ENCODE measurements at regions not wholly inside any gene's neighbourhood (a gene's known extent, or its start where the extent isn't known, plus 50 kb on each side); places are given as distances from the start of the nearest gene placed in this dataset.

DNA sequence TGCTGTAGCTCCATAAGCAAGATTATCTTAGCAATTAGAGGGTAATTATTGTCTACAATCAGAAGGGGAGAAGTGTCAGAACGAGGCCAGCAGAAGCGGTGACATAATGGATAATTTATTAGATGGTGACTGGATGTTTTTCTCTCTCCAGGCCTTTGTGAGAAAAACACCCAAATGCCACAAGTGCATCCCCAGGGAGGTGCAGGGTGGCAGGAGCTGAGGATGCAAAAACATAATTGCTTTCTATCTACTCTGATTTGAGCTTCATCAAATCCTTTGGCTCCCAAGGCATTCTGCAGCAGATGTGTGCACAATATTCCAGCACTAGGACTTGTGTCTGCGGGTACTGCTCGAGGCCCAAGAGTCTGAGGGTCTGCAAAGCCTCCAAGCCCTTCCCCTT, 220.1 kb upstream of the SERP2 start (continued):
- TF ChIP-seq, protein P1, sequence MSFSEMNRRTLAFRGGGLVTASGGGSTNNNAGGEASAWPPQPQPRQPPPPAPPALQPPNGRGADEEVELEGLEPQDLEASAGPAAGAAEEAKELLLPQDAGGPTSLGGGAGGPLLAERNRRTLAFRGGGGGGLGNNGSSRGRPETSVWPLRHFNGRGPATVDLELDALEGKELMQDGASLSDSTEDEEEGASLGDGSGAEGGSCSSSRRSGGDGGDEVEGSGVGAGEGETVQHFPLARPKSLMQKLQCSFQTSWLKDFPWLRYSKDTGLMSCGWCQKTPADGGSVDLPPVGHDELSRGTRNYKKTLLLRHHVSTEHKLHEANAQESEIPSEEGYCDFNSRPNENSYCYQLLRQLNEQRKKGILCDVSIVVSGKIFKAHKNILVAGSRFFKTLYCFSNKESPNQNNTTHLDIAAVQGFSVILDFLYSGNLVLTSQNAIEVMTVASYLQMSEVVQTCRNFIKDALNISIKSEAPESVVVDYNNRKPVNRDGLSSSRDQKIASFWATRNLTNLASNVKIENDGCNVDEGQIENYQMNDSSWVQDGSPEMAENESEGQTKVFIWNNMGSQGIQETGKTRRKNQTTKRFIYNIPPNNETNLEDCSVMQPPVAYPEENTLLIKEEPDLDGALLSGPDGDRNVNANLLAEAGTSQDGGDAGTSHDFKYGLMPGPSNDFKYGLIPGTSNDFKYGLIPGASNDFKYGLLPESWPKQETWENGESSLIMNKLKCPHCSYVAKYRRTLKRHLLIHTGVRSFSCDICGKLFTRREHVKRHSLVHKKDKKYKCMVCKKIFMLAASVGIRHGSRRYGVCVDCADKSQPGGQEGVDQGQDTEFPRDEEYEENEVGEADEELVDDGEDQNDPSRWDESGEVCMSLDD (tag by site-specific recombination; IDR thresholded peaks at IDR 0.05): no peak
- TF ChIP-seq, protein P2, sequence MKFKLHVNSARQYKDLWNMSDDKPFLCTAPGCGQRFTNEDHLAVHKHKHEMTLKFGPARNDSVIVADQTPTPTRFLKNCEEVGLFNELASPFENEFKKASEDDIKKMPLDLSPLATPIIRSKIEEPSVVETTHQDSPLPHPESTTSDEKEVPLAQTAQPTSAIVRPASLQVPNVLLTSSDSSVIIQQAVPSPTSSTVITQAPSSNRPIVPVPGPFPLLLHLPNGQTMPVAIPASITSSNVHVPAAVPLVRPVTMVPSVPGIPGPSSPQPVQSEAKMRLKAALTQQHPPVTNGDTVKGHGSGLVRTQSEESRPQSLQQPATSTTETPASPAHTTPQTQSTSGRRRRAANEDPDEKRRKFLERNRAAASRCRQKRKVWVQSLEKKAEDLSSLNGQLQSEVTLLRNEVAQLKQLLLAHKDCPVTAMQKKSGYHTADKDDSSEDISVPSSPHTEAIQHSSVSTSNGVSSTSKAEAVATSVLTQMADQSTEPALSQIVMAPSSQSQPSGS (tag by site-specific recombination; IDR thresholded peaks at IDR 0.05; ENCODE audit: low read depth): peak; percentile 47
- TF ChIP-seq ZNF768 (tag by site-specific recombination; IDR thresholded peaks at IDR 0.05) (no peak), ZNF654 (tag by site-specific recombination; IDR thresholded peaks at IDR 0.05; ENCODE audit: low read depth) (no peak), ZNF175 (tag by site-specific recombination; IDR thresholded peaks at IDR 0.05) (no peak), ZNF335 (tag by site-specific recombination; conservative IDR thresholded peaks at IDR 0.05) (no peak), RBAK (tag by site-specific recombination; IDR thresholded peaks at IDR 0.05) (no peak)

DNA sequence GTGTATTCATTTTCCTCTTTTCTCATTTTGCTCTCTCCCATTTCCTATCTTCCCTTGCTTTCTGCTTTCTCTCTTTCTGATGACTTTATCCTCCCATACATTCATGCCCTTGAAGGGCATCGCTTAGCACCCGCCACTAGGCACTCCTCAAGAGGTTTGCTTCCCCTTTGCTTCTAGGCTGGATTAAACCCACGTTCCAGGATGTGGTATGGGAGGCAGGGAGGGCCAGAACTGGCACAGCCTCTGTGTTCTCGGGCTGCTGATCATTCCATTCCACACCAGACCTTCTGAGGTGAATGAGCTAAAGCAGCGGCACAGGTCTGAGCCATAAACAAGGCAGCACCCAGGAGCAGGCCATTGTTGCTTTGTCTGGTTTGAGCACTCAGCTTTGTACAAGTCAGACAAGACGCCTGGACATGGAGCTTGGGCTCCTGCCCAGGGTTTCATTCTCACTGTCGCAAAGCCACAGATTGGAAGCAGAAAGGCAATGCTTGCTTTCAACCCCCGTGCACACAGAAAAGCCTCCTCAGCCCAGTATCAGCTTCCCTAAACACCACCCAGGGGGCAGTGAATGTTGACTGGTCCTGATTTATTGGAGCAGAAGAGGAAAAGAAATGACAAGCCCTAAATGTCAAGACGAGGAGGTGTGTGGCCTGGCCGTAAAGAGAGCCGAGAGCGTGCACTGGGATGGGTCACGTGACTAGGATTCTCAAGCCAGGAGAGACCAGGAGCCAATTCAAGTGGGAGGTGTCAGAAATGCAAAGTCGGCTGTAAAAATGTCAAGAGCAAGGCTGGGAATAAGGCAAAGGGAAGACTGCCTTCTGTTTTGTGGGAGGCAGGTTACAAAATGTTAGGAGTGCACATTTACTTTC, 218.0 kb upstream of the SERP2 start:
- H3K36me3 ChIP-seq (ENCODE audit: control insufficient read depth in 2 of 2, insufficient read depth in 1 of 2, low read length in 2 of 2): no peaks in the 10 kb centered on the region
- no peaks in the 10 kb centered on the region for H3K4me1 ChIP-seq (ENCODE audit: control insufficient read depth, insufficient read depth, low read length)
- ChIA-PET POLR2A (interaction anchor here (0.5 kb wide), 1 partner anchor 117 kb away, joined by 3 read pairs; no protein-coding TSS in a partner anchor), CTCF (no interaction called here)
- H3K4me3 ChIP-seq (ENCODE audit: low read depth, low read length): no peak overlapping the region
- H3K27ac ChIP-seq (ENCODE audit: extremely low read depth, low read depth, low read length): no peak overlapping the region
- no peaks in the 10 kb centered on the region for H3K9me3 ChIP-seq (ENCODE audit: control insufficient read depth, insufficient read depth, low read depth, low read length)
- TF ChIP-seq ZBTB44 (tag by site-specific recombination; IDR thresholded peaks at IDR 0.05) (peak; percentile 1; the same call in 1 of the 2 replicates), ZNF248 (tag by site-specific recombination; IDR thresholded peaks at IDR 0.05) (no peak), PRDM10 (tag by site-specific recombination; IDR thresholded peaks at IDR 0.05) (peak; percentile 55), ZBTB17 (tag by site-specific recombination; IDR thresholded peaks at IDR 0.05) (peak; percentile 55; the same call in 1 of the 2 replicates), ZNF837 (tag by site-specific recombination; IDR thresholded peaks at IDR 0.05) (no peak), SP7 (tag by site-specific recombination; IDR thresholded peaks at IDR 0.05) (peak; percentile 56; the same call in 1 of the 2 replicates), GLIS1 (tag by site-specific recombination; IDR thresholded peaks at IDR 0.05) (peak; percentile 98), ZNF2 (tag by site-specific recombination; IDR thresholded peaks at IDR 0.05) (peak; percentile 17; the same call in 1 of the 2 replicates), ZNF585B (tag by site-specific recombination; IDR thresholded peaks at IDR 0.05) (peak; percentile 80), ZNF76 (tag by site-specific recombination; IDR thresholded peaks at IDR 0.05; ENCODE audit: borderline replicate concordance, low read depth) (0 out of 2 replicates have a peak, but pooled peaks have one; percentile 20), ZNF132 (tag by site-specific recombination; IDR thresholded peaks at IDR 0.05; ENCODE audit: borderline replicate concordance) (no peak), ZBTB8A (tag by site-specific recombination; IDR thresholded peaks at IDR 0.05) (peak; percentile 34; the same call in 1 of the 2 replicates), ZNF473 (tag by site-specific recombination; IDR thresholded peaks at IDR 0.05) (no peak), ZNF561 (tag by site-specific recombination; IDR thresholded peaks at IDR 0.05; ENCODE audit: borderline replicate concordance) (no peak), ZBTB26 (tag by site-specific recombination; optimal IDR thresholded peaks at IDR 0.05) (peak; percentile 19)
- TF ChIP-seq, protein P3, sequence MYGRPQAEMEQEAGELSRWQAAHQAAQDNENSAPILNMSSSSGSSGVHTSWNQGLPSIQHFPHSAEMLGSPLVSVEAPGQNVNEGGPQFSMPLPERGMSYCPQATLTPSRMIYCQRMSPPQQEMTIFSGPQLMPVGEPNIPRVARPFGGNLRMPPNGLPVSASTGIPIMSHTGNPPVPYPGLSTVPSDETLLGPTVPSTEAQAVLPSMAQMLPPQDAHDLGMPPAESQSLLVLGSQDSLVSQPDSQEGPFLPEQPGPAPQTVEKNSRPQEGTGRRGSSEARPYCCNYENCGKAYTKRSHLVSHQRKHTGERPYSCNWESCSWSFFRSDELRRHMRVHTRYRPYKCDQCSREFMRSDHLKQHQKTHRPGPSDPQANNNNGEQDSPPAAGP (tag by site-specific recombination; IDR thresholded peaks at IDR 0.05): 0 out of 2 replicates have a peak, but pooled peaks have one; percentile 40
